NCI-H1436 (cell line): ENCODE measurements at regions not wholly inside any gene's neighbourhood (a gene's known extent, or its start where the extent isn't known, plus 50 kb on each side); places are given as distances from the start of the nearest gene placed in this dataset.
"Not testable (repeated sequence)": the region's sequence is repeated elsewhere in the genome, so short reads cannot be mapped to it uniquely, and the experiment has no call there.

ENCODE experiments used
- DNase-seq: peaks from one replicate; lab custom pipeline; 2025; lab: John Stamatoyannopoulos, UW

DNA sequence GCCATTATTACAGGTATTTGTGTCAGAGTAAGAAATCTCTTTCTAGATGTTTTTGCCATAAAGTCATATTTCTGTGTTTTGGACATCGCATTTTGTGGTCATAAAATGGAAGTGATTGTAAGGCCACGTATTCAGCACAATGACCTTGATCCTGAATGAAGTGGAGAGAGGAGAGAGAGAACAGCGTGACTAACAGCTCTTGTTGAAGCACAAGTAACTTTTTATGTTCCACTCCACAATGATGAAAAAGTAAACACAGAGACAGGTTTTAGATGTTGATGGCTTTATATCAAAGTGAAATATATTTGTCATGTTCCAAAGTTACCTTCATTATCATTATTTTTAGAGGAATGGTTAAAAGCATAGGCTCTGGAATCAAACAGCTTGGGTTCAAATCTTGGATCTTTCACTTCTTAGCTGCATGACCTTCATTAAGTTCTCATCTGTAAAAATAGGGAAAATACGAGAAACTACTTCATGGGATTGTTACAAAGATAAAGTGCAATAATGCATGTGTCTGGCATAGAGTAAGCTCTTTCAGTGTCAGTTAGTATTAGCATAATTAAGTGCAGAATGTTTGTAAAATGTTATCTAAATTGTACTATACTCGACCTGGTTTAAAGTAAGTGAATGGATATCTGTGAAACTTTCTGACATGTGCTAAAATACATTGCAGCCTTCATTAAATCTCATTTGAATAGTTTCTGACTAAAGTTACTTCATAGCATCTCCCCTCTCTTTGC lies 341.5 kb upstream of the DNAJC19 start:
- no peak for DNase-seq

DNA sequence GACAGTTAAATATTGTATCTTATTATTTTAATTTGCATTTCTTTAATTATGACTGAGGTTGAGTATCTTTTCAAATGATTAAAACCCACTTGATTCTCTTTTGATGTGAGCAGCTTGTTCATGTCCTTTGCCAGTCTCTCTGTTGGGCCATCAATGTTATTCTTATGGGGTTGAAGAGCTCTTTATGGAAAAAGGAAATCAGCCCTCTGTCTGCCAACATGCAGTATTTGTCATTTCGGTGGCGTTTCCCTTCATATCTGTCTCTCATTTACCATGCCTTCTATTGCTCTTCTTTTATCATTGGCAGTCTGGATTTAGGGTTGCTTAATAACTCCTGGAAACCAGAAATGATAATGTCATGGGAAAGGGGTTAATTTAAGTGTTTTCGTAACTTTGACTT lies 340.7 kb upstream of the DNAJC19 start:
- DNase-seq, result no peak

DNA sequence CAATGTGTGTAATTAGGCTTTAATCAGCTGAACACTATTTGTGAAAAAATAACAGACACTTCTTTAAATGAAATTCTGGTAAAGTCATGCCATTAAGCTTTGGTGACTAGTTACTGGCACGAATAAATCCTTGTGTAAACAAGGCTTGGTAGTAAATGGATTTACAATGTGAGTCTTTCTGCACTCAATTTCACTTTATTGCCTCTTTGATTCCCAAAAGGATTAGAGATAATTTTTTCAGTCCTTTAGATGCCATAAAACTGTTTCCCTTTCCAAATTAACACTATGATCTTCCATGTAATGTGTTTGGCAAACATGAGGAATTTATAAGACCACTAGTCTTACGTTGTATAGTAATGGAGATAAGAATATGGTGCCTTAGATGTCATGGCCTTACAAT lies 339.5 kb upstream of the DNAJC19 start:
- DNase-seq, result peak; percentile 78

DNA sequence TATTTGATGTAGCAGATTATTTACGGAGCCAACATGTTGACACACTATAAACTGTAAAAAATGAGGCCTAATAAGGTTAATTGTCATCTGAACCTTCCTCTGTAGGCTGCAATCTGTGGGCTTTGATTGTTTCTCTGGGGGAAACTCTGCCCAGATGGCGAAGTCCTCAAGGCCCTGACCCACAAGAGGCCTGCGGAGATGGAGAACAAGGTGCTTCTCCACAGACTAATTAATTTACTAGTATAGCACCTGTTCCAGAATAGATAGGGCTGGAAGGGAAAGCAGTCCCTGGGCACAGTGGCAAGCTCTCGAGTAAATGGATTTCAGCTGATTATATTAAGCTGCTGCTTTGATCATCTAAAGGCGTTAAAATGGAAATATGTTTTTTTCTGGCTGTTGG lies 338.8 kb upstream of the DNAJC19 start:
- DNase-seq, result peak; percentile 18

DNA sequence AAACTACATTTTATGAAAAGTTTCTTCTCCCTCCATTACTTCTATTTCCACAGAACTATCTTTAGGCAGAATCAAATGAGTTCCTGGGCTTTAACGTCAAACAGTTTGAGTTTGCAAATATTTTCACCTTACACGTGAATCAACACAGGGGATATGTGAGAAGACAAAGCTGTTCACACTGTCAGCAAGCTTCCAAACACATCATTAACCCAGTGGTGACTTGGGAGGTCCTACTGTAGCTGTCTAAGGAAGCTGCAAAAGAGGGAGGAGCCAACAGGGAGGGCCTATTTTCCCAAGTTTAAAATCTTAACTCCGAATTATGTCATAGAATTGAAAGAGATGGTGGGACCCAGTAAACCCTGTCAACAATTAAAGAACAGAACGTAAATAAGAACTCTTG lies 337.8 kb upstream of the DNAJC19 start:
- no peak for DNase-seq

DNA sequence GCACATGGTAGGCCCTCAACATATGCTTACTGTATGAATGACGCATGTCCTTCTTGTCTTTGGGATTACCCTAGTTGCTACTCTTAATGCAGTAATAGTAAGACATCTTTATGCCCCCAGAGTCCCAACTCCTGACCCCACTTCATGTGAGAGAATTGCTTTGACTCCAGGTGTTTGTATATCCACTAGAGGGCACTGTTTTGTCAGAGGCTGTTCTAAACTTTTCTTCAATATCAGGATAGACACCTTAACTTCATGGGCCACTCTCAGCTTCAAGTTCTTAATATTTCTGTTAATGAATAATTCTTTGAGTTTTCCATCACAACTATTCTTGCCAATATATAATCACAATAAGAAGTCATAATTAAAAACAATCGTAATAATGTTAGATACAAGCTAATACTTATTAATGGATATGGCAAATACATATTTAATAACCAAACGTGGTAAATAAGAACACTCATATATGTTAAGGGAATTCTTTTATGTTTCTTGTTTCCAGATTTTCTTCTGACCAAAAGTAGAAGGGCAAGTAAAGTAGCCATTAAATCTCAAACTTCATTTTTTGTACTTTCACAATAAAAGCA lies 337.2 kb upstream of the DNAJC19 start:
- peak; percentile 60 for DNase-seq

DNA sequence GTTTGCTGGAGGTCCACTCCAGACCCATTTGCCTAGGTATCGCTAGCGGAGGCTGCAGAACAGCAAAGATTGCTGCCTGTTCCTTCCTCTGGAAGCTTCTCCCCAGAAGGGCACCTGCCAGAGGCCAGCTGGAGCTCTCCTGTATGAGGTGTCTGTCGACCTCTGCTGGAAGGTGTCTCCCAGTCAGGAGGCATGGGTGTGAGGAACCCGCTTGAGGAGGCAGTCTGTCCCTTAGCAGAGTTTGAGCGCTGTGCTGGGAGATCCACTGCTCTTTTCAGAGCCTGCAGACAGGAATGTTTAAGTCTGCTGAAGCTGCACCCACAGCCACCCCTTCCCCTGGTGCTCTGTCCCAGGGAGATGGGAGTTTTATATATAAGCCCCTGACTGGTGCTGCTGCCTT lies 335.0 kb upstream of the DNAJC19 start:
- DNase-seq, result not testable (repeated sequence)

DNA sequence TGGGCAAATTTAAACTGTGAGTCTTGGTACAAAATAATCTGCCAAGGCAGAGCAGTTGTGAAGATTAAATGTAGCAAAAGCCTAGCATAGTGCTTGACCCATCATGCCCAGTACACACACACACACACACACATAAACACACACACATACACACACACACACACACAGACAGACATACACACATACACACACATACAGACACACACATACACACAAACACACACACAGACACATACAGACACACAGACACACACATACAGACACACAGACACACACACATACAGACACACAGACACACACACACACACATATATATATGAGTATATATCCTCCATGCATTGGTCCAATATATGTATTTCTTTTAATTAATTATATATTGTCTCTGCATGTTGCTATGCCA lies 328.8 kb upstream of the DNAJC19 start:
- no peak for DNase-seq

DNA sequence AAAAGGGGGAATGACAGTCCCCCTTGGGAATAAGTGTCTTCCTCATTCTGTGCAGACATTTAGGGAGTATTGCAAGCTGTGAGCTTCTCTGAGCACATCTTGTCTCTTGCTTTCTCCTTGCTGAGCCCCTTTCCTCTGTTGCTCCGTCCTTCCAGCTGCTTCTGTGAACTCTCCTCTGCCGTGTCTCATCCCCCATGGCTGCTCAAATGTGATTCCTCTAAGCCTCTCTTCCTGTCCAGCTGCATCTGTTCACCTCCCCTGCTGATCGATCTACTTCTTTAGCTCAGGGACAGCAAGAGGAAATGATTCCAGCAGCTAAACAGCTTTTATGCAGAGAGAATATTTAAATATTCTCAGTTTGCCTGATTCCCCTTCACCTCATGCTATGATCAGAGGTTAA lies 328.0 kb upstream of the DNAJC19 start:
- DNase-seq, result no peak

DNA sequence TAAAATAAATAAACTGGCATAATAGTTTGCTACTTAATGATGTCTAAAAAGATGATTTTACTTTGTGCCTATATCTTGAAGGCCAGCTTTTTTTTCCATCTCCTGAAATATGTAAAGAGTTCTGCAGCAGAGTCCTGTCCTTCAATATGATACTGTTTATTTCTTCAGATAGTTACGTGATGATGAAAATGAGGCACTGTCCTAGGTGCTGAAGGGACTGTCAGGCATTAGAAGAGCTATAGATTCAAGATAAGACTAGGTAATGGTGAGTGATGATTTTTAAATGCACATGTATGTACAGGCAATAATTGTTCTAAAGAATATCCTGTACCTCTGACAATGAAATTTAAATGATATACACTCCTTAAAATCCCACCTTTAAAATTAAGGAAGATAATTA lies 326.9 kb upstream of the DNAJC19 start:
- DNase-seq, result no peak

DNA sequence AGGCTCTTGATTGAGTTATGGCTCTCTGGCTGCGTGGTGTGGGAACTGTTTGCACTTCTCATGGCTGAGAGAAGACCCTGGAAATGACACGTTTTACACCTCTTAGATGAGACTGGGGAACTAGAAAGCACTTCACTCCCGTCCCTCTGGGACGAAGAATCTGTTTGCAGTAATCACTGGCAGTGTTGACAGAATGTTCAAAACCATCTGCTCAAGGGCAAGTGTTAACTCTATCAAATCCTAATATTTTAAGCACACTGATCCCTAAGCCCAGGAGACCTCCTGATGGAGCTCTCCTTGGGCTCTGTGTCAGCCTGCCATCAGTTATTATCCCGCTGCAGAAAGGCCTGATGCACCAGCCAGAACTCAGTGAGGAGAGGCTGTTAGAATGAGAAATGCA lies 323.8 kb upstream of the DNAJC19 start:
- peak; percentile 61 for DNase-seq

DNA sequence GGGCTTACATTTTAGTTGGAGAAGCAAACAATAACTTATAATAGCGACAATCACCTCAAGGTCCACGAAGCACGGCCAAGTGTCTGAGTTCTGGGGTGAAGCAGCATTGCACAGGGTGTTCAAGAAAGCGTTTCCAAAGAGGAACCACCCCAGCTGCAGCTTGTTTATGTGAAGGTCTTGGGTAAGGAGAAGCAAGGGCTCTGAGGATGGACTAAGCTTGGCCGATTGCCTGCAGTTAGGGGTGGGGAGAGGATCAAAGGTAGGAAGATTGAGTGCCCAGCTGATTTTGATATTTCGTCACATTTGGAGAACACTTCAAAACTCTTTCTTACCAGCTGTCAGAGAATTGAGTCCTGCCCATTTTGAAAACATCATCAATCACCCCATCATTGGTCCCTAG lies 321.6 kb upstream of the DNAJC19 start:
- DNase-seq, result peak; percentile 19

DNA sequence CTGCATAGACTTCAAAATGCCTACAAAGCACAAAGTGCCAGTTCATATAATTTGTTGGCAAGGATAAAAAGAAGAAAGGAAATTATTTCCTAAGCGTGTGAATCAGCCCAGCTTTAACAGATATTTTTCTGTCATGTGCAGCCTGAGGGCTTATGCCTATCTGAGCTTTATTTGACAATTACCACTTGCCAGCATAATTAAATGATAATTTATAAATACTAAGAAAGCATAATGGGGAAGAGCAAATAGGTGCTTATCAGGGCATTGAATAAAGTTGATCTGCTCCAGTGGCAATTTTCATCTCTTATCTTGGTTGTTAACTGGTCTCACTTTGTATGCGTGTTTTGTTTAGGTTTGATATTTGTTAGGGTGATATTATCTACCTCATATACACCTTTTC lies 313.4 kb upstream of the DNAJC19 start:
- peak; percentile 38 for DNase-seq

DNA sequence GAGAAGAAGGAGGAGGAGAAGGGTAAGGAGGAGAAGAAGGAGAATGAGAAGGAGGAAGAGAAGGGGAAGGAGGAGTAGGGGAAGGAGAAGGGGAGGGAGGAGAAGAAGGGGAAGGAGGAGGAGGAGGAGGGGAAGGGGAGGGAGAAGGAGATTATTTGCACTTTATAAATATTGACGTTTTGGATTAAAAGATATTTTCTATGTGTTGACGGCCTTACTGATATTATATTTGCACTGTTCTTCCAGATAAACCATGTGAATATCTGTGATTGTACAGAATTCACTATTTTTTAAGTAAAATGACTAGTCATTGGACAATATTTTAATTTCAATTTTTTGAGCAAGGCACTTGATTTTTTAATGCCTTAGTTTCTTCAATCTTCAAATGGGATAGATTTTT lies 310.5 kb upstream of the DNAJC19 start:
- DNase-seq, result no peak

DNA sequence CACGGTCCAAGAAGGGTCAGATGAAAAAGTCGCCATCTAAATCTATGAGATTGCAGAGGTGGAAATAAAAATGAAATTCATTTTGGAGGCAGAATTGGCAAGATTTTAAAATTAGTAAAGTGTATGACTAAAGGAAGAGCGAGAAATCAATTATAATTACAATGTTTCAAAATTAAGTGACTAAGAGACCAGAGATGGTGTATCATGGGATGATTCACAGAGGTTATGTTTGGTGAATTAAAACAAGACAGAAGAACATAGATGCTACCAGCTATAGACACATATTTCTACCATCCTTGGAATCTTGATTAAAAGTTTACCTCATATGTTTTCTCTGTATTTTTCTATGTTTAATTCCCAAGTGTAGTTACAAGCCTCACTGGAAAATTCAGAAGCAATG lies 308.9 kb upstream of the DNAJC19 start:
- no peak for DNase-seq

DNA sequence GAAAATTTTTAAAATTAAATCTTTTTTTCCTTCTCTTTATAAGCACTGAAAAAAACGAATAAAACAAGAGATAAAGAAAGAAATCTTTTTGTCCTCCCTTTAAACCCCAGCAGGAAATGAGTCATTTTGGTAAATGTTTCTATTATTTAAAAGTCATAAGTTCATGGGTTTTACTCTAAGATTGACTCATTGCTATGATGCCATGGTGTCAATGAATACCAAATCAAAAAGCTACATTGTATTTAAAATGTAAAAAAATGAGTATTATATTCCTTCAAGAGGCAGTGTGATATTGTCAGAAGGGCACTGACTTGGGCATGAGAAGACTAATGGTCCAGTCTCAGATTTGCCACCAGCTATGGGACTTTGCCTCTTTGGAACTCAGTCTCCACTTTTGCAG lies 303.4 kb upstream of the DNAJC19 start:
- DNase-seq, result no peak

DNA sequence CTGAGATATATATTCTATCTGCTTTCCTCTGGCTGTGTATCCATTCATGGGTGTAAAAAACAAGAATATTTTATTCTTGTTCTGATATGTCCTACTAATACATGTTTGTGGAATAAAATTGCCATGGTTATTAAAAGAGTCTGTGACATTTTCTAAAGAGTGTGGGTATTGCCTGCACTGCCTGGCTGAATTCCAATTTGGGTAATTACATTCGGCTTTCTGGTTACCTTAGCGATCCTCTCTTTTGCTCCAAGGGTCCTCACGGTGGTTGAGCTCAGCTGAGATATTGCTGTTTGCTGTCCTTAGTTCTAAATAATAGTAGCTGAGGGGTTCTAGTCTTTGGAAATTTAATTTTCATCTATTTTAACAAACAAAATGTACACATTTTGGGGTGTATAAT lies 301.4 kb upstream of the DNAJC19 start:
- peak; percentile 24 for DNase-seq

DNA sequence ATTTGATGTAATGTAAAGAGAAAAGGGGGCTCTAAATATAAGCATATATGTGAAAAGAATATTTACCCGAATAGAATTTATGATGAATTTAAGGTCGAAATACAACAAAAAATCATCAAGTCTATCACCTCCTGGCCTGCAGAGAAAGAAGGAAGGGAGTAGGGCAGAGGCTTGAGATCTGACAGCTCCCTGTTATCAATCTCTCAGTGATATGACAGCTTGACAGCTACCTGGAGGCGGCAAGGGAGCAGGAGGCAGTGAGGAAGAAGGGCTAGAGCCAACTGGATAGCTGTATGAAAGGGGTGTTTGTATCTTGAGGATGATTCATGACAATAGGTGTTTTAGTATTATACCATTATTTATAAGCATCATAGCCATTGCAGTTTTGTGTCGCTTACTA lies 299.8 kb upstream of the DNAJC19 start:
- DNase-seq, result no peak

DNA sequence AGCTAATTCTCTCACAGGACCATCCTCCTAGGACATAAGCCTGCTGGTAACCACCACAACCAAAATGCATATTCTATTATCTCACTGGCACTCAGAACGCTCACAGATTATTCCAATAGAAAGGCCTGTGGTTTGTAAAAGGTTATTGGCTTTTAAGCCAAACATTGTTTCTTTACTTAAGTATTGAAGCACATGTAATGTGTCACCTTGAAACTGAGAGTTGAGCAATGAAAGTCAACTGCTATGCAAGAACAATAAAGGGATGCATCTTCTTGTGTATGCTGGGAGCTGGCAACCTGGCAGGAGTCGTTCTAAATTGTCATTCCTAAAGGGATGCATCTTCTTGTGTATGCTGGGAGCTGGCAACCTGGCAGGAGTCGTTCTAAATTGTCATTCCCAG lies 298.6 kb upstream of the DNAJC19 start:
- no peak for DNase-seq

DNA sequence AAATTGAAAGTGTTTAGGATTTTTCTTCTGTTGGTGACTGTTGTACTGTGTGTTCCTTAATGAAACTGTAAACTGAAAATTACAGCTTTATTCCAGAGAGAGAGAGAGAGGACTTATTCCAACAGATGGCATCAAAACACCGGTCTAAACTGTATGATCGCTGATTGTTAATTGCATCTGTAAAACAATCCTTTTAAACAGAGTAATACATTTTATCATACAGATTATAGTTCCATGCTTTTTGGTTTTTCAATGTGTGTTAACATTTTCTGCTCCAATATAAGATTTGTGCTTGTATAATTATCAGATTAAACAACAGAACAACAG lies 289.7 kb upstream of the DNAJC19 start:
- no peak for DNase-seq

DNA sequence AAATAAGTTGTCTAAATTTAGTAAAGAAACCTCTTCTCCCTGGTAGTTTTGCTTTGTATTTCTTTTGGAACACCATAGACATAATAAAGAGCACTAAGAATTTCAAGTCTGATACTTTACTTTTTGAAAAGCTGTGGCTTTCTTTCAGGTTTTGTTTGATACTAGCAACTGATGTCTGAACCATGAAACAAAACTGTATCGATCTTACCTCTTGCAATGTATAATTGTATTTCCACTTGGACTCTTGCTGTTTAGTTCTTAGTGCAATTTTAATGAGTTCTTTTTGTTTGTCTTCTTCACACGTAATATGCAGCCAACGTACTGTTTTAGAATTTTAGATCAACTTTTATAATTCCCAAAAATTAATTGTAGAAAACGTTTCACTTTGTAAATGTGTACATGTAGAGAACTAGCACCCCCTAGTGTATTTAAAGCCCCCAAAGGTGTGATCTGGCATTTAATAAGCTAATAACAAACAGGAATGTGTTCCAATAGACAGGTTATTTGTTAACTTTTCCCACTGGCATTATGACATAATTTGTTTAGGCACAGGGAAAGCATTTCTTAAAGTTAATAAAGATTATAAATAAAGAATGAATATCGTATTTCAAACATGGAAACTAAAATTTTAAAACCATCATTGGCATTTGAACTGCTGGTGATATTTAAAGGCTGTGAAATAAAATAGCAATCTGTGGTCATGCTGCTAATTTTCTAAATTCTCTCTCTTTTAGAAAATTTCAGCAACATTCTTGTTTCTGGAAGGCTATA lies 289.1 kb upstream of the DNAJC19 start:
- no peak for DNase-seq

DNA sequence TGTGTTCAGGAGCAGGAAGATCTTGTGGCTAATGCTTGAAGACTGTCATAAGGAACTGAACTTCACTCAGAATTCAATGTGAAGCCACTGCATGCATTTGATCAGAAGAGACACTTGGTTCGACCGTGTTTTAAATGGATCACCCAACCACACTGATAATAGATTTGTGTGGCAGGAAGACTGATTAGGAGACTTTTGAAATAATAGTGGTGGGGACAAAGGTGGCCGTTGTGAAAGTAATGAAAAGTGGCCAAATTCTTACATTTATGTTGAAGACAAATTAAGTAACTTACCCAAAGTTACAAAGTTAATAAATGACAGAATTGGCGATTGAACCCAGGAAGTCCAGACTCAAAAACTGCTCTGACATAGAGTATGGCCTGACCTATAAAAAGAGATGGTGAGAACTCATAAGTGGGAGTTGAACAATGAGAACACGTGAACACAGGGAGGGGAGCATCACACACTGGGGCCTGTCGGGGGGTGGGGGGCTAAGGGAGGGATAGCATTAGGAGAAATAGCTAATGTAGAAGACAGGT lies 286.9 kb upstream of the DNAJC19 start:
- DNase-seq, result no peak

DNA sequence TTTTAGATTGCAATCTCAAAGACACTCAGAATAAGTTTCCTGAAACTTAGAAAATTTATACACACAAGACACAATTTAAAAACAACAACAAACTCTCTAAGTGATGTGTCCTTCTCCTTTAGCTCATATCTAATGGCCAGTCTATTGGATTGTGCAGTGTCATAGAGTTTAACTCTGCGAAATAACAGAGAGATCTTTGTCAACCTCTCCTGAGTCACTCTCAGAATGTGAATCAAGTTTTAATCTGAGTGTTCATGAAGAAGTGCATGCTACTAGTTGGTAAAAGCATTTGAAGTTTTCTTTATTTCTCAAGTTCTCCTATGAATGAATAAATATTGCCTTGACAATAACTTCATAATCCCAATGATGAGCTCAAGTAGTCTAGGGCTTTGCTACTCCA lies 284.5 kb upstream of the DNAJC19 start:
- DNase-seq, result no peak
